H9 (cell line): ENCODE measurements at regions not wholly inside any gene's neighbourhood (a gene's known extent, or its start where the extent isn't known, plus 50 kb on each side); places are given as distances from the start of the nearest gene placed in this dataset.

Experiments
- DNase-seq: peaks from one replicate; pipeline ENCODE4 v3.0.0-alpha.2; 2017
- H2AFZ ChIP-seq: one replicate; pipeline ENCODE4 v1.6.1; 2013; ENCODE audit warnings: mild to moderate bottlenecking, low read length, control low read depth, moderate library complexity
- H2AK5ac ChIP-seq: 2 replicates; pipeline ENCODE4 v1.6.1; 2013; ENCODE audit warnings: low read length, control low read depth, mixed read lengths; ENCODE audit not compliant: insufficient read length
- H2BK120ac ChIP-seq: one replicate; pipeline ENCODE4 v1.6.1; 2013; ENCODE audit warnings: low read depth, mild to moderate bottlenecking, low read length, control low read depth, inconsistent platforms; ENCODE audit not compliant: poor library complexity, severe bottlenecking
- H2BK12ac ChIP-seq: 2 replicates; pipeline ENCODE4 v1.6.1; 2013; ENCODE audit warnings: low read length, control low read depth, mixed read lengths, low read depth; ENCODE audit not compliant: insufficient read length
- H2BK15ac ChIP-seq: 2 replicates; pipeline ENCODE4 v1.6.1; 2013; ENCODE audit warnings: low read depth, low read length, control low read depth
- H2BK20ac ChIP-seq: one replicate; pipeline ENCODE4 v1.6.1; 2013; ENCODE audit warnings: low read depth, mild to moderate bottlenecking, low read length, control low read depth, inconsistent platforms; ENCODE audit not compliant: poor library complexity, severe bottlenecking
- H2BK5ac ChIP-seq: 2 replicates; pipeline ENCODE4 v1.6.1; 2013; ENCODE audit warnings: low read length, control low read depth, mixed read lengths; ENCODE audit not compliant: insufficient read length
- H3K14ac ChIP-seq: 2 replicates; pipeline ENCODE4 v1.6.1; 2013; ENCODE audit warnings: low read length, control low read depth; ENCODE audit not compliant: insufficient read depth
- H3K18ac ChIP-seq: 2 replicates; pipeline ENCODE4 v1.6.1; 2013; ENCODE audit warnings: low read depth, mild to moderate bottlenecking, mixed read lengths, low read length, control low read depth; ENCODE audit not compliant: insufficient read length
- H3K23ac ChIP-seq: 2 replicates; pipeline ENCODE4 v1.6.1; 2013; ENCODE audit warnings: low read length, control low read depth, mixed read lengths, low read depth; ENCODE audit not compliant: insufficient read length
- H3K23me2 ChIP-seq: 2 replicates; pipeline ENCODE4 v1.6.1; 2013; ENCODE audit warnings: low read depth, mild to moderate bottlenecking, mixed read lengths, low read length, control low read depth; ENCODE audit not compliant: insufficient read length, poor library complexity, severe bottlenecking
- H3K27ac ChIP-seq: 2 replicates; pipeline ENCODE4 v1.5.1; 2013; ENCODE audit warnings: low read length, control low read depth, mixed read lengths, low read depth; ENCODE audit not compliant: insufficient read length
- H3K27me3 ChIP-seq: 2 replicates; pipeline ENCODE4 v1.6.1; 2013; ENCODE audit warnings: low read length, control low read depth, inconsistent platforms; ENCODE audit not compliant: insufficient read depth
- H3K4ac ChIP-seq: 2 replicates; pipeline ENCODE4 v1.6.1; 2013; ENCODE audit warnings: low read depth, mild to moderate bottlenecking, control low read depth, inconsistent platforms, low read length, moderate library complexity
- H3K4me1 ChIP-seq: 2 replicates; pipeline ENCODE4 v1.6.1; 2013; ENCODE audit warnings: low read length, control low read depth, inconsistent platforms; ENCODE audit not compliant: insufficient read depth
- H3K4me2 ChIP-seq: 2 replicates; pipeline ENCODE4 v1.6.1; 2013; ENCODE audit warnings: low read length, control low read depth, mixed read lengths; ENCODE audit not compliant: insufficient read length, insufficient read depth
- H3K56ac ChIP-seq: 2 replicates; pipeline ENCODE4 v1.6.1; 2013; ENCODE audit warnings: low read depth, mild to moderate bottlenecking, mixed read lengths, low read length, control low read depth; ENCODE audit not compliant: insufficient read length
- H3K79me1 ChIP-seq: 2 replicates; pipeline ENCODE4 v1.6.1; 2013; ENCODE audit warnings: low read depth, mild to moderate bottlenecking, moderate library complexity, low read length, control low read depth, inconsistent platforms; ENCODE audit not compliant: insufficient read depth, poor library complexity, severe bottlenecking
- H3K79me2 ChIP-seq: 2 replicates; pipeline ENCODE4 v1.6.1; 2013; ENCODE audit warnings: low read length, control low read depth, inconsistent platforms; ENCODE audit not compliant: insufficient read depth
- H3K9ac ChIP-seq: 2 replicates; pipeline ENCODE4 v1.6.1; 2013; ENCODE audit warnings: low read length, control low read depth, mixed read lengths; ENCODE audit not compliant: insufficient read length; ENCODE audit errors: extremely low read depth
- H3K9me3 ChIP-seq: one replicate; pipeline ENCODE4 v1.6.1; 2013; ENCODE audit warnings: low read depth, low read length, inconsistent platforms; ENCODE audit not compliant: control insufficient read depth
- H3T11ph ChIP-seq: one replicate; pipeline ENCODE4 v1.6.1; 2013; ENCODE audit warnings: mild to moderate bottlenecking, low read length, control low read depth, inconsistent platforms
- H4K20me1 ChIP-seq: one replicate; pipeline ENCODE4 v1.6.1; 2013; ENCODE audit not compliant: control insufficient read depth, insufficient read length, insufficient read depth
- H4K5ac ChIP-seq: 2 replicates; pipeline ENCODE4 v1.6.1; 2013; ENCODE audit warnings: low read depth, mild to moderate bottlenecking, mixed read lengths, low read length, control low read depth; ENCODE audit not compliant: insufficient read length
- H4K8ac ChIP-seq: replicated peaks from 2 replicates; pipeline ENCODE4 v1.6.1; 2013; ENCODE audit warnings: low read length, control low read depth, mixed read lengths, low read depth; ENCODE audit not compliant: insufficient read length
- H4K91ac ChIP-seq: 2 replicates; pipeline ENCODE4 v1.6.1; 2013; ENCODE audit warnings: low read depth, mild to moderate bottlenecking, moderate library complexity, mixed read lengths, low read length, control low read depth; ENCODE audit not compliant: insufficient read length
- H3K27ac Mint-ChIP-seq, 3 experiments: 2 replicates in 2 of 3; 3 replicates in 1 of 3; pipeline ENCODE4 v1.8.0; 2020 to 2021; ENCODE audit warnings: mixed read lengths in 3 of 3, mild to moderate bottlenecking in 1 of 3, moderate library complexity in 1 of 3
- H3K27me3 Mint-ChIP-seq: 2 replicates; pipeline ENCODE4 v1.8.0; 2021; ENCODE audit warnings: low read depth, mild to moderate bottlenecking, moderate library complexity, mixed read lengths
- H3K36me3 Mint-ChIP-seq, 3 experiments: 2 replicates in 2 of 3; 3 replicates in 1 of 3; pipeline ENCODE4 v1.8.0; 2020 to 2021; ENCODE audit warnings: low read depth in 3 of 3, mixed read lengths in 3 of 3; ENCODE audit not compliant: insufficient read depth in 1 of 3
- H3K4me1 Mint-ChIP-seq, 2 experiments: 2 replicates each; pipeline ENCODE4 v1.8.0; 2020; ENCODE audit warnings: mixed read lengths in 2 of 2
- H3K4me3 Mint-ChIP-seq, 2 experiments: 2 replicates in 1 of 2; 3 replicates in 1 of 2; pipeline ENCODE4 v1.8.0; 2020 to 2021; ENCODE audit warnings: mild to moderate bottlenecking in 2 of 2, mixed read lengths in 2 of 2, moderate library complexity in 1 of 2
- H3K9me3 Mint-ChIP-seq, 2 experiments: 2 replicates in 1 of 2; 3 replicates in 1 of 2; pipeline ENCODE4 v1.8.0; 2020; ENCODE audit warnings: mild to moderate bottlenecking in 2 of 2, mixed read lengths in 2 of 2, moderate library complexity in 1 of 2
- CTCF ChIP-seq: fragments of 200-600 bp; sonication (generic); conservative IDR thresholded peaks from 3 replicates; pipeline ENCODE4 v1.8.0; 2021; ENCODE audit warnings: antibody characterized with exemption, mild to moderate bottlenecking
- WGBS: extraction: QIAGEN DNeasy Blood & Tissue Kit; methylation state at CpG from one replicate; pipeline ENCODE4 v1.1.7; 2013; ENCODE audit warnings: missing lambda C conversion rate, low lambda C conversion rate, mixed read lengths; ENCODE audit not compliant: insufficient read length; ENCODE audit errors: extremely low coverage; 5-methylcytosine and 5-hydroxymethylcytosine counted together

GRCh38 chr16:25613931-25614330 is 77.8 kb upstream of the HS3ST4 start:
- Histone ChIP-seq H4K20me1 (no peaks in the 10 kb centered on the region), H3K23me2 (no peaks in the 10 kb centered on the region), H2AK5ac (no peak overlapping the region), H3K27ac (no peak overlapping the region), H2BK12ac (no peak overlapping the region), H2BK120ac (no peak overlapping the region), H3K27me3 (no peaks in the 10 kb centered on the region), H4K8ac (no peak overlapping the region), H3T11ph (no peak overlapping the region), H3K79me2 (no peaks in the 10 kb centered on the region), H3K14ac (no peak overlapping the region), H2BK15ac (no peak overlapping the region), H2AFZ (no peak overlapping the region), H3K4me1 (no peaks in the 10 kb centered on the region; the same call in 1 of the 2 replicates), H3K9me3 (no peaks in the 10 kb centered on the region), H4K5ac (no peak overlapping the region), H3K18ac (no peak overlapping the region), H3K56ac (no peak overlapping the region), H3K79me1 (no peaks in the 10 kb centered on the region), H3K23ac (no peak overlapping the region), H3K4ac (no peak overlapping the region), H4K91ac (no peak overlapping the region), H2BK20ac (no peak overlapping the region), H3K9ac (no peak overlapping the region), H3K4me2 (no peak overlapping the region), H2BK5ac (no peak overlapping the region)
- no CpG with 5 or more reads among the region's 5 CpGs for WGBS
- Mint-ChIP-seq H3K36me3 (0 out of 7 replicates have a peak, but pooled peaks cover 0 to 2% (median 0%) of the 10 kb centered on the region in 3 experiments), H3K4me3 (no peak overlapping the region), H3K9me3 (peaks cover 0 to 2% of the 10 kb centered on the region in 2 experiments; a peak in 1 of 5 replicates), H3K27me3 (no peaks in the 10 kb centered on the region; the same call in 1 of the 2 replicates), H3K4me1 (peaks cover 14 to 18% of the 10 kb centered on the region in 2 experiments), H3K27ac (no peak overlapping the region)
- TF ChIP-seq CTCF, result no peak
- no peak for DNase-seq
